Gastroesophageal sphincter (tissue), 3 donors: ENCODE measurements at regions not wholly inside any gene's neighbourhood (a gene's known extent, or its start where the extent isn't known, plus 50 kb on each side); places are given as distances from the start of the nearest gene placed in this dataset.

ENCODE experiments used
- CTCF ChIP-seq, 4 experiments: fragments of 200-600 bp in 2 of 4; fragments of 450-650 bp in 2 of 4; sonication (generic) in 1 of 4; IDR thresholded peaks; one replicate each; pipeline ENCODE4 v1.5.1; 2017 to 2019; ENCODE audit warnings: antibody characterized with exemption in 4 of 4, mild to moderate bottlenecking in 2 of 4, moderate library complexity in 2 of 4
- EP300 ChIP-seq: sonication (generic); formaldehyde crosslinking; IDR thresholded peaks from one replicate; pipeline ENCODE4 v1.6.1; 2017; ENCODE audit warnings: antibody characterized with exemption, mild to moderate bottlenecking
- POLR2A ChIP-seq, 2 donors: fragments of 450-650 bp; IDR thresholded peaks; one replicate each; pipeline ENCODE4 v1.6.1; 2017; ENCODE audit warnings: antibody characterized with exemption in 2 of 2, mild to moderate bottlenecking in 2 of 2, moderate library complexity in 1 of 2
- POLR2AphosphoS5 ChIP-seq: sonication (generic); formaldehyde crosslinking; IDR thresholded peaks from one replicate; pipeline ENCODE4 v1.6.1; 2017; ENCODE audit warnings: antibody characterized with exemption

- TF ChIP-seq POLR2A (IDR thresholded peaks at IDR 0.05) (no peak), CTCF (IDR thresholded peaks at IDR 0.05) (no peak), POLR2AphosphoS5 (no peak), EP300 (no peak)
Measured at GRCh38 chr9:107571148-107571547, 81.6 kb upstream of the KLF4 start.
